Stimulated activated CD8-positive, alpha-beta memory T cell treated with anti-CD3 and anti-CD28 coated beads, Interleukin-2, amount 100 ng/mL, for 48 hours (primary cell): ENCODE measurements at regions not wholly inside any gene's neighbourhood (a gene's known extent, or its start where the extent isn't known, plus 50 kb on each side); places are given as distances from the start of the nearest gene placed in this dataset.
"Not testable (repeated sequence)": the region's sequence is repeated elsewhere in the genome, so short reads cannot be mapped to it uniquely, and the experiment has no call there.

ENCODE experiments used
- DNase-seq, 2 donors: peaks; one replicate each; pipeline ENCODE4 v3.0.0-alpha.2; 2020; ENCODE audit warnings: low read depth in 2 of 2

GRCh38 chr3:109994853-109995252 lies 657.5 kb upstream of the DPPA4 start:
- no peak for DNase-seq

GRCh38 chr3:109995377-109995776 lies 658.0 kb upstream of the DPPA4 start:
- DNase-seq = no peak

GRCh38 chr3:110001905-110002304 lies 664.6 kb upstream of the DPPA4 start:
- not testable (repeated sequence) for DNase-seq

- no peak for DNase-seq
Observed at GRCh38 chr3:110006913-110007312, 669.6 kb upstream of the DPPA4 start.

- DNase-seq = no peak
Observed at GRCh38 chr3:110015231-110015963, 678.1 kb upstream of the DPPA4 start.

- DNase-seq = no peak
Observed at GRCh38 chr3:110016235-110016815, 679.0 kb upstream of the DPPA4 start.

- no peak for DNase-seq
Observed at GRCh38 chr3:110017304-110017703, 680.0 kb upstream of the DPPA4 start.

GRCh38 chr3:110021659-110022058 lies 684.3 kb upstream of the DPPA4 start:
- DNase-seq = no peak

- not testable (repeated sequence) for DNase-seq
Observed at GRCh38 chr3:110023022-110023421, 685.7 kb upstream of the DPPA4 start.

GRCh38 chr3:110026421-110026820 lies 689.1 kb upstream of the DPPA4 start:
- no peak for DNase-seq

- DNase-seq = no peak
Observed at GRCh38 chr3:110027446-110028080, 690.2 kb upstream of the DPPA4 start.

- DNase-seq = no peak
Observed at GRCh38 chr3:110031975-110032374, 694.6 kb upstream of the DPPA4 start.

GRCh38 chr3:110059431-110059830 lies 722.1 kb upstream of the DPPA4 start:
- DNase-seq = no peak

GRCh38 chr3:110062716-110063115 lies 725.4 kb upstream of the DPPA4 start:
- no peak for DNase-seq

GRCh38 chr3:110063178-110063577 lies 725.8 kb upstream of the DPPA4 start:
- no peak for DNase-seq

- DNase-seq = no peak
Observed at GRCh38 chr3:110066206-110066605, 728.9 kb upstream of the DPPA4 start.

GRCh38 chr3:110067527-110067926 lies 730.2 kb upstream of the DPPA4 start:
- DNase-seq = no peak

- no peak for DNase-seq
Observed at GRCh38 chr3:110069761-110070160, 732.4 kb upstream of the DPPA4 start.

- DNase-seq = no peak
Observed at GRCh38 chr3:110070161-110070916, 733.0 kb upstream of the DPPA4 start.

- no peak for DNase-seq
Observed at GRCh38 chr3:110074095-110074494, 736.7 kb upstream of the DPPA4 start.

- no peak for DNase-seq
Observed at GRCh38 chr3:110077093-110077492, 739.7 kb upstream of the DPPA4 start.

- no peak for DNase-seq
Observed at GRCh38 chr3:110093411-110093810, 756.1 kb upstream of the DPPA4 start.
